HG03045 (cell line): ENCODE measurements at regions not wholly inside any gene's neighbourhood (a gene's known extent, or its start where the extent isn't known, plus 50 kb on each side); places are given as distances from the start of the nearest gene placed in this dataset.

Experiments
- ATAC-seq: cut with Tn5 transposase; IDR thresholded peaks from one replicate; pipeline ENCODE4 v1.9.1; 2021; ENCODE audit warnings: mild to moderate bottlenecking, moderate library complexity; ENCODE audit not compliant: unreplicated experiment

DNA sequence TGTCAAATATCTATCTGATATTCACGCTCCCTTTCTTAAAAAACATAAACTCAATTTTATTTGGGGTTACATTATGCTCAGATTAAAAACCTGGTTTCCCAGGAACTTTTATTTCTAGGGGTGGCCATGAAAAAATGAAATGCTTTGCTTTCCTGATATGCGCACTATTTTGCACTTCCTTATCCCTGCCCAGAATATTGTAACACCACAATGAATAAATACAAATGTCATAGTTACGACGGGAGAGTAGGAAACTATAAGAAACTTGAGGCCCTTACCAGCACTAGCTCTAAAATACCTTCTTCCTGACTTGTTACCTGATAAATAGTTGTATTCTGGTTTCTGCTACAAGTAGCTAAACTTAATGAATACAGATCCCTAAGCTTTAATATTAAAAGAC, 475.6 kb upstream of the CWC22 start:
- ATAC-seq = no peak

DNA sequence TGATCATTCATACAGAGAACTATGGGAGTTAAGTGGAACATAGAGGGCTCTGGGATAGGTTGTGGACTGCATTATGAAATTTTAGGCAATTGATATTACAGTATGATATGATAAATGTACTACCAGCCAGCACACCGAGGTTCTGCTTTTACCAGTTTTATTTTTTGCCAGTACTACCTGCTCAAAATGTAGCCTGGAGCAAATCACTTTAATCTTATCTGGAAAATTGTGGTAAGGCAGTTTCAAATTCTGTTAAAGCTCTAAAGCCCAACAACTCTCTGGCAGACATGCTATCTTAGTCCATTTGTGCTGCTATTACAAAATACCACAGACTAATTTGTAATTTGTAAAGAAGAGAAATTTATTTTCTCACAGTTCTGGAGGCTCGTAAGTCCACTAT, 474.9 kb upstream of the CWC22 start:
- no peak for ATAC-seq

DNA sequence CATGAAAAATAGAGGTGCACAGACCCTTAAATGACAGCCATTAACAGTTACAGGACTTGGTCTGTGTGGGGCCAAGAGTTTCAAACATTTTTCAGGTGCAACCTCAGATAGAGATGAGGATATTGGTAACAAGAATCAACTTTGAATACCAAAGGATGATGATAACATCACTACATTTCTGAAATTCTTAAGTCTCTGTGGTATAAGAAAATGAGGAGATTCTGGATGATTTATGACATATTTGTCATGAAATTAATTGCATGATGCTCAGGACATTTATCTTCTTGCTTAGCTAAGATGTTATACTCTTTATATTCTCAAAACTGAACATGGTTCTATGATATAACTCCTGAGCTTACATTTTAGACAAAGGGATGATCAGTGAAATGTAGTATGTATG, 471.8 kb upstream of the CWC22 start:
- no peak for ATAC-seq

DNA sequence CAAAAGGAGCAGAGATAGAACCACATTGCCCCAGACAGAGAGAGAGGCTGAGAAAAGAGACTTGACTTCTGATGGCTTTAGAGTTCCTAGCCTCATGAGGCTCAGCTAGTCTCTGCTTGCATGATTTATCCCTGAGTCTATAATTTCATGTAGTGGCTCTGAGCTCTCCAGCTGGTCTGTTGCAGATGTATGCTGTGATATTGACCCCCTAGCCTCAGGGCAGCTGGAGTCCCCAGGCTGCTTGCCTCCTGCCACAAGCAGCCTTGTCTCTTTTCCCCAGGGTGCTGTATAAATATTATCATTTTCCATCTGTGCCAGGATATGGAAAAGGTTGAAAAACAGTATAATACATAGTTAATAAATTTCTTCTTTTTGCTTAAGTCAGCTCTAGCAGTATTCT, 467.6 kb upstream of the CWC22 start:
- no peak for ATAC-seq

DNA sequence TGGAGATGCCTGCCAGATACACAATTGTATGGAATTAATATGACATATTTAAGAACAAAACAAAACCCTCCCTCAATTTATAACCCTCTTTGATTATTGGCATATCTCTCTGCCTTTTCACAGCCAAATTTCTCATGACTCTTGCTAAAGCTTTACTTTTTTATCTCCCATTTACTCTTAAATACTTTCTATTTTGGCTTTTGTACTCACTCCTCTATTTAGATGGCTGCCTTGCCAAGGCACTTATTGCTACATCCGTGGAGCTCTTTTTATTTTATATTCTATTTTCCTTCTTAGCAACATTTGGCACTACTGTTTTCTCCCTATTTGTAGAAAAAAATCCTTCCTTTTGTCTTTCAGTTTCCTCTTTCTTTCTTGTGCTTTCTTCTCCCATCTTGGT, 466.4 kb upstream of the CWC22 start:
- ATAC-seq = no peak

DNA sequence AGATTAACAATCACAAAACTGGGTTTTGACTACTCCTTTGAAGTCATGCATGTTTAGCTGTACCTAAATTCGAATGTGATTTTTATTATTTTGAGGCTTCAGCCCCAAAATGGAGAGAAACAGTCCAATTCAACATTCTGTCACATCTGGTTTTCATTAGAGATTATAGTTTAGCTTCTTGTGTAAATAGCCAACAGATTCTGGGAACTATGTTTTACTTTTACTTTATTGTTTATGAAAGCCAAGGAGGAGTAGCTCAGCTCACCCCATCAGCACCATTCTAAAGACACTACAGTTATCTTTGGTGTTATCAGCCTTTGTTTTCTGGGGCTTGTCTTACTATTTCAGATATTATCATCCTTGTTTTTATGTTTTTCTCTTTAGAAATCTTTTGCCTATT, 465.0 kb upstream of the CWC22 start:
- ATAC-seq = no peak

DNA sequence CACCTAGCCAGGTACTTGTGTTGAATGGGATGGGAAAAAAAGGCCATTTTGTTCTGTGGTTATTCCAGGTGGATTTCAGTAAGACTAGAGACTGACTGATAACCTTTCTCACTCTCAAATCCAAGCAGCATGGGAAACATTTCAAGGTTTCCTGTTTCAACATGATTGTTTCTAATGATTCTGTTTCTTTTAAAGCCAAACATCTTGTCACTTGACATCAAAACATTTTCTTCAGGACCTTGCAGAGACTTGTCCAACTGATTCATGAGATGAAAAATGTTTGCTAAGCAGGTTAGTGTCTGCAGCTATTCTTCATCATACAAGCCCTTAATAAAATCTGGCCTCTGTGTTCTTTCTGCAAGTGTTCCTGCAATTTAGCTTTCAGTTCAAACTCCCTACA, 456.5 kb upstream of the CWC22 start:
- no peak for ATAC-seq

DNA sequence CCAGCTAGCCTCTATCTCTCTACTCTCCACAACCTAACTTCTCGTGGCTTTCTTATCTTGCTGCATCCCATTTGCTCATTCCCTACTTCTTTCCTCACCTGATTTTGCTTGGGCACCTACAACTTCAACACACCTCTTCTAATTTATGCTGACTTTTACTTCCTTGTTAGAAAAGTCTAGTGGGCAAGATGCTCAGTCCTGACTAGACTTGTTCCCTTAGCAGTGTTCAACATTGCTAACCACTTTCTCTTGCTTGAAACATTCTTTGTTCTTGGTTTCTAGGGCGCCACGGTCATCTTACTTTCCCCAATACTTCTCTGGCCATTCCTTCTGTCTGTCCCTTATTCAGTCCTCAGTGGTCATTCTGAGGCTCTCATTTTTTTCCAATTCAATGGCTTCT, 454.7 kb upstream of the CWC22 start:
- no peak for ATAC-seq

DNA sequence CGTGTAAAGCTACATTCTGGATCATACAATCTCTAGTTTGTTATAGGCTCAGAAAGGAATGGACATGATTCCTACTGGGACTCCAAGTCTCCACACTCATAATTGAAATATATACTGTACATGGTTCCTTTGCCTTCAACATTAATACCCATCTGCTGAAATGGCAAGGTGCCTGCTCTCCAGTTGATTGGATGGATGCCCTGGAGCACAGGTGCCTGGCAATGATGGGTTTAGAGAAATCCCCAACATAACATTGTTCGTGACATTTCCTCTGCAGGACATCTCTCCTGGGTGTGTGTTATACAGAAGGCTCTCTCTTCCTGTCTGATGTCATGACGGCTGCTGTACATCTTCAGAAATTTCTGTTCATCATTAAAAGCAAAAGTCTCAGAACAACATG, 449.7 kb upstream of the CWC22 start:
- no peak for ATAC-seq

DNA sequence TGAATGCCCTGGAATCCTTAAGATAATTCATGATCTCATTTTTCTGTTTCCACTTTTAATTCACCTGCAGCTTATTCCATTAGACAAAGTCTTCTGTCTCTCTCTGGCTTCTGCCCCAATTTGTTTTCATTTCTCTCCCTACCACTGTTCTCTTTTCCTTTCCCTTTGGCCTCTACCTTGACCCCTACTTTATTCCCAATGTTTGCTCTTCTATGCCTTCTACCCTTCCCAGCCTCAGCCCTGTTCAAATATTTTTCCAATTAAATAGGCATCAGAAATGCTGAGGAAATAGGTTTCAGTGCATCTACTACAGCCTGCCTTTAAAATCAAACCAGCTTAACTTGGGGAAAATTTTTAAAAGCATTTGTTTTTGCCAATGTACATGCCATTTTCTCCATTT, 443.7 kb upstream of the CWC22 start:
- no peak for ATAC-seq

DNA sequence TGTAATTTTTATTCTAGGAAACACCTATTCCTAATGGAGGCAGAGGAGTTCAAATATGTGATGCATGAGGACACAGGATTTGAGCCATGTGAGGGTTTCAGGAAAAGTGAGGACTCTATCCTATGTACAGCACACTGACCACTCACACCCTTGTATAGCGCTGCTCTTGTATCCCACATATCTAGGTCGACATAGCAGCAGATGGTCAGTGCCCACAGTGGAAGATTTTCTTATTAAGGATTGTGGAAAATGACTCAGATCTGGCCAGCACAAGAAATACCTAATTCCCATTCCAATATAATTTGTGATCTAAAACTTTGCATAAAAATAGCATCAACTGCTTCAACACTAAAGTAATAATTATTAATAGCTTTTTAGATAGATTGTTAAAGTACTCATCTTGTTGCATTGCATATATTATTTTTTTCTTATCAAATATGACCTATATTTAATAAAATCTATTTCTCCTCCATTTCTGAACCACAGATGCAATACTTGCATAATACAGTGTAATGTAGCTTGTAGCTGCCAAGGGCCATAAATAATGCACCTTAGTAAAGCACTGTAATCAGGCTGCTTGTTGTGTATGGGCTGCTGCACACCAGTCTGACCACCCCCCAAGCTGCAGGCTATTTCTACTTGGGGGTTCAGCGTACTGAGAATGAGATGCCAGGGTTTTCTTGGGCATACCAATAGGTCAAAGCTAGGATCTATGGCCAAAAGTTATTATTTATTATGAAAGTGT, 442.2 kb upstream of the CWC22 start:
- no peak for ATAC-seq

DNA sequence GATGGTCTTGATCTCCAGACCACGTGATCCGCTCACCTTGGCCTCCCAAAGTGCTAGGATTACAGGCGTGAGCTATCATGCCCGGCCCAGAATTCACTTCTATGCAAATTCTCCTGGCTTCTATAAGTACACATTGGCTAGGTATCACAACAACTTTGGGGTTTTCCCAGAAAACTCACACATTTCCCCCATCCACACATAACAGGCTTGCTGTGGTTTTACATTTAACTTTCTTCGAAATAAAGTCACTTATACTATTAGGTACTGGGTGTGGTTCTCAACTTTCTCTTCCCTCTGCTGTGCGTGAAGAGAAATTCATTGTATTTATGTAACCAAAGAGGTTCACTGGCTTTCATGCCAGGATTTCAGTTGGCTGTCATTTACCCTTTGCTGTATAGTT, 439.4 kb upstream of the CWC22 start:
- ATAC-seq = no peak

DNA sequence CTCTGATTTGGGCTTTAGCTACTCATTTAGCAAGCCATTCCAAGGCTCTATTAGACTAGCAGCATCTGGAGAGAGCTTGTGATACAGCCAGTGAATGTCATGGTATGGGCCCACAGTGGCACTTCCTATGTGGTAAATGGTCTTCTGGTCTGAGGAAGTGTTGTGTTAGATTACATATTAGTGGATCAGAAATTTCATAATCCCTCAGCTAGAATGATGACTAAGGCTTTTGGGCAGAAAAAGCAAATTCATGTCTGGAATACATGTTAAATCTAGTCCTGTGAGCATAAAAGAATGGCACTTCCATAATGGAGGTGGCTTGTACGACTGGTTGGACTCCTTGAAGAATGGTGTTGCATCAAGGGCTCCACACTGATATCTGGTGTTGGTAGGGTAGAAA, 436.8 kb upstream of the CWC22 start:
- ATAC-seq = no peak

DNA sequence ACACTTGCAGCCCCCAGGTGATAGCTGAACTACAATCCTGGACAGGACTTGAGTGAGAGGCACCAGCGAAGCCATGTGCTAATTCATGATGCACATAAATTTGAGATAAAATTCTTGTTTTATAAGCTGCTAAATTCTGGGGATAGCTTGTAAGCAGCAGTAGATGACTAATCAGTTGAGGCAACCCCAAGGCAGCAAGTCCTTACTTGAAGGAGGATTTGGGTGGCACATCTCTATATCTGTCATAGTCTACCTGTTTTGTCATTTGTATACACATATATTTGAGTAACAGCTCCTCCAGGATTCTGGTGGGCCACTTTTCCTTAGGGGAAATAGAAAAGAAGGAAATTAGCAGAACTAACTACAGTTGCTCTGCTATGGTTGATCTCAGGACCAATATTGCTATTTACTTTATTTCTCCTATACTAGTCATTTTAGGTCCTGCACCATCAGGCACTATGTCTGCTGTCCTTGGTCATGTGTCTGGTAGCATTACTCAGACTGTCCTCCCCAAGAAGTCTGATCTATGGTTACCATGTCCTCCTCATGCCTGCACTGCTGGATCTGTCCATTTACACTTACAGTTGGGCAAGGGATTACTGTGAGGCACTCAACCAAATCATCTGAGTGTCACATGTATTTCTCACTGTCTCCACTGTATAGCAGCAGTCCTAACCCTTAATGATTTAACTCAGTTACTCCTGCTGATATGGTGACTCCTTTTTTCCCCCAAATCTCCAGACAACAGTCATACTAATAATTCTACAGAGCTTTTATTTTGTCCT, 436.0 kb upstream of the CWC22 start:
- ATAC-seq = no peak

DNA sequence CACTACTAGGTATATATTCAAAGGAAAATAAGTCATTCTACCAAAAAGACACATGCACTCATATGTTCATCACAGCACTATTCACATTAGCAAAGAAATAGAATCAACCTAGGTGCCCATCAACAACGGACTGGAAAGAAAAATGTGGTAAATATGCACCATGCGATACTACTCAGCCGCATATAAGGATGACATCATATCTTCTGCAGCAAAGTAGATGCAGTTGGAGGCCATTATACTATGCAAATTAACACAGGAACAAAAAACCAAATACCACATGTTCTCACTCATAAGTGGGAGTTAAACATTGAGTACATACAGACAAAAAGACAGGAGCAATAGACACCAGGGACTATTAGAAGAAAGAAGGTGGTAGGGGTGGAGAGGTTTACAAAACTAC, 412.1 kb upstream of the CWC22 start:
- no peak for ATAC-seq

DNA sequence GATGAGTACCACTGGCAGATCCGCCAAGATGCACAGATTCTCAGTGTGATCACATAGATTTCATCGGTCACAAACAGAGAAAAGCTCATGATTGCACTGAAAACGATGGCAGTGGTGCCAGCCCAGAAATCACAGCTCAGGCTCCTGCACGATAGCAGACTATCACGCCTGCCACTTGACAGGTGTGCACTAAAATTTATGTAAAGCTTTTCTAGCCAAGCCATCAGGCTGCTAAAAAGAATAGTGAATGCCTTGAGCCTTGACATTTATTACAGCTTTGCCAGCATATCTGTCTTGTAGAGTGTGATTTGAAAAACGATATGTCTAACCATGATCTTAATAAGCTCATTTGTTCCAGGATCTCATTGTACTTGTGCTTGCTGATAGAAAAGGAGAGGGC, 409.5 kb upstream of the CWC22 start:
- ATAC-seq = no peak

DNA sequence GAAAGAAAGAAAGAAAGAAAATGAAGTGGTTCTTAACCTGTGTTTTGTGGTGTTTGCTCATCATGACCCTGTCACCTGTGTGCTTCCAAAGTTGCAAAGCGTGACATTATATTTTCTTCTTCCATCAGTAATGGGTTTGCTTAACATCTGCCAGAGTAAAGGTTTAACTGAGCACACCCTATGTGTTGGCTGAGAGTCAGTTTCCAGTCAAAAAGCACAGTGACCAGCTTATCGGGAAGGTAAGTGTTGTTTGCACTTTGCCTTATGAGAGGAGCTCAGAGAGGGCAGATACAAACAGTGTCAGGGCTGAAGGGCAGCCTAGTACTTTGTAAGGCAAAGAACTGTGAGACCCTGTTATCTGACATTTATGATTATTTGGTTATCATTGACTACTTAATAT, 406.2 kb upstream of the CWC22 start:
- ATAC-seq = no peak

DNA sequence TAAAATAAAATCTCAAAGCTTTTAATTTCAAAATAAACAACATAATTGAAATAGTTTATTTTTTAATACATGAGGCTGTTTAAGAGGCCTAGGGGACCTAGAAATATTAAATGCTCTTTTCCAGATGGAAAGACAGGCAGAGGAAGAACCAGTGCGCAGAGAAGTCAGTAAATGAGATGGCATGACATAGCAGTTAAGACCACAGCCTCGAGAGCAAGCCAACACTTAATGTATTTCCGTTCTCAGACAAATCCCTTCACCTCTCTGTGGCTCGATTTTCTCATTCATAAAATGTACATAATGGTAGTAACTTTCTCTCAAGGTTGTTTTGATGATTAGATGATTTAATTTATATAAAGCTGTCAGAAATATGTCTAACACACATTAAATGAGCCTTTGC, 405.1 kb upstream of the CWC22 start:
- no peak for ATAC-seq

DNA sequence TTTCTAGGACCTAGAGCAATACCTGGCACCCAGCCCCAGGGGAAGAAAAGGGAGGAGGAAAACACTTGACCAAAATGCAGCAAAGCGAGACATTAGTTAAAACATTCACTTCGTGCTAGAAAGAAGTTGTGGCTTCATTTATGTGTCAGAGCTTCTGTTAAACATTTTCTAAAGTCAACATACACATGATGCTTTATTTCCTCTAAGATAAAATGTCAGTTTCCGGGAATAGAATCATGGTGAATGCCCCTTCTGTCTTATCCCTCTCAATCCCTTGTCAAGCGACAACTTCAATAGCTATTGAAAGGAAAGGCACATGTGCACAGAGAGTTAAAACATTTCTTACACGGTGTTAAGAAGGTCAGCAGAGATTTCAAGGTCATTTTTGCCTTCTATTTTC, 404.6 kb upstream of the CWC22 start:
- no peak for ATAC-seq

DNA sequence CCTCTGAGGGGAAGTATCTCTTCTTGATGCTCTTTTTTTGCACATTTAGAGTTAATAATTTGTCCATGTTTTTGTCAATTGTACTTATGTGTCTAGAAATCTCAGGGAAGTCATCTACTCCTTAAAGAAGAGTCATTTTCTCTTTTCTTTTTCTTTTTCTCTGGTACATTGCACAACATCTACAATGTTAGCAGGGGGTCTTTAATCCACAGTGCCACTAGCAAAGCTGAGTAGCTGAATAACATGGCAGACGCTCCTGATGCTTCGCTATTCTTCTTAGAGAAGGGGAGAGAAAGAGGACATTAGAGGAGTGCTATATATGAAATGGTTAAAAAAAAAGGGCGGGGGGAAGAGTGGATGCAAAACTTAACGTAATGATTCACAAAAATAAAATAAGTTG, 399.6 kb upstream of the CWC22 start:
- no peak for ATAC-seq

DNA sequence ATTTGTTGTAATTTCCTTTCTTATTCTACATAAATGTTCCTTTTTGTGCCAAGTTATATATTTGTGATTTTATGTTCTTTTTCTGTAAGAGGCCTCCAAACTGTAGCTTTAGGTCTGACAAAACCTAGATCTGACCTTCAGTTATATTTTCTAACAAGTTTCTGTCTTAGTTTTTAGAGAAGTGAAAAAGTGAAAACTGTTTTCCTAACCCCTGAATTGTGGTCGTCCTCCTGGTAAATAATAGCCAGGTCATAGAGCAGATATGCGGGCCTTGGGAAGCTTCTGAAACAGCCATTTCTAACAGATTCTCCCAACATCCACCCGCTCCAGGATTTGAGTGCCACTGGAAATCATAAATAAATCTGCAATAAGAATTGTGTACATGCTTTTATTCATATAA, 398.4 kb upstream of the CWC22 start:
- no peak for ATAC-seq

DNA sequence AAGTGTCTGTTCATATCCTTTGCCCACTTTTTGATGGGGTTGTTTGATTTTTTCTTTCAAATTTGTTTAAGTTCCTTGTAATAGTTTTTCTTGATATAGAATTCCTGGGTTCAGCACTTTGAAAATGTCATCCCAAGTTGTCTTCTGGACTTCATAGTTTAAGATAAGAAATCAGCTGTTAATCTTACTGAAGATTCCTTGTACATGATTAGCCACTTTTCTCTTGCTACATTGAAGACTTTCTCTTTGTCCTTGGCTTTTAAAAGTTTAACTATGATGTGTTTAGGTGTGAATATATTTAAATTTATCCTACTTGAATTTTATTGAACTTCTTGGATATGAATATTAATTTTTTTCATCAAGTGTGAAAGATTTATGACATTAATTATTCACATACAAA, 387.2 kb upstream of the CWC22 start:
- no peak for ATAC-seq
